H1 (cell line): ENCODE measurements at regions not wholly inside any gene's neighbourhood (a gene's known extent, or its start where the extent isn't known, plus 50 kb on each side); places are given as distances from the start of the nearest gene placed in this dataset.

Experiments
- CTCF ChIA-PET: fragments of 300-600 bp; sonication (Branson Sonifier 250); formaldehyde crosslinking; loops from one replicate; lab custom pipeline; 2021; ENCODE audit not compliant: partially characterized antibody; lab: Charles Lee
- POLR2A ChIA-PET: fragments of 300-600 bp; sonication (Branson Sonifier 250); formaldehyde crosslinking; loops from one replicate; lab custom pipeline; 2021; ENCODE audit warnings: inconsistent platforms; ENCODE audit not compliant: partially characterized antibody; lab: Charles Lee
- DNase-seq, 2 experiments: peaks; one replicate each; pipeline versions ENCODE4 v3.0.0 to v3.0.0-alpha.2; 2010 to 2022; ENCODE audit warnings: low spot score in 2 of 2, low read depth in 1 of 2, mixed read lengths in 1 of 2
- FAIRE-seq: peaks from 2 replicates; lab custom pipeline; 2011; peaks lifted over from hg19 to GRCh38; lab: Jason Lieb, UNC
- H2AFZ ChIP-seq: 2 replicates; pipeline ENCODE4 v1.8.1; 2012; ENCODE audit warnings: low read length, inconsistent platforms
- H2AK5ac ChIP-seq: 2 replicates; pipeline ENCODE4 v1.6.1; 2013; ENCODE audit warnings: low read depth, low read length
- H2BK120ac ChIP-seq: replicated peaks from 2 replicates; pipeline ENCODE3; 2013; ENCODE audit warnings: low read depth, low read length, inconsistent platforms
- H2BK12ac ChIP-seq: 2 replicates; pipeline ENCODE4 v1.6.1; 2013; ENCODE audit warnings: low read depth, low read length
- H2BK15ac ChIP-seq: 2 replicates; pipeline ENCODE4 v1.6.1; 2013; ENCODE audit warnings: low read length
- H2BK20ac ChIP-seq: 2 replicates; pipeline ENCODE4 v1.6.1; 2013; ENCODE audit warnings: low read length
- H2BK5ac ChIP-seq: 2 replicates; pipeline ENCODE4 v1.6.1; 2013; ENCODE audit warnings: low read depth, low read length
- H3K14ac ChIP-seq: 2 replicates; pipeline ENCODE4 v1.6.1; 2013; ENCODE audit warnings: inconsistent platforms; ENCODE audit not compliant: insufficient read length
- H3K18ac ChIP-seq: 2 replicates; pipeline ENCODE4 v1.6.1; 2013; ENCODE audit warnings: low read length; ENCODE audit errors: extremely low read depth
- H3K23ac ChIP-seq: 2 replicates; pipeline ENCODE4 v1.6.1; 2013; ENCODE audit warnings: inconsistent platforms; ENCODE audit not compliant: insufficient read length
- H3K23me2 ChIP-seq: 2 replicates; pipeline ENCODE4 v1.6.1; 2013; ENCODE audit warnings: low read depth, low read length
- H3K27ac ChIP-seq: 2 replicates; pipeline ENCODE4 v1.6.1; 2011; ENCODE audit warnings: low read depth, low read length, inconsistent platforms
- H3K27me3 ChIP-seq, 4 experiments: replicated peaks in 1 of 4; 1 replicate in 1 of 4; 2 replicates in 3 of 4; pipeline versions ENCODE4 v1.6.1 to v1.8.1; 2011 to 2013; ENCODE audit warnings: low read length in 3 of 4, mild to moderate bottlenecking in 3 of 4, inconsistent platforms in 2 of 4, mixed read lengths in 2 of 4, moderate library complexity in 1 of 4; ENCODE audit not compliant: control insufficient read depth in 3 of 4, insufficient read depth in 3 of 4; ENCODE audit errors: extremely low read depth in 1 of 4
- H3K36me3 ChIP-seq, 4 experiments: 2 replicates each; pipeline versions ENCODE4 v1.6.1 to v1.8.1; 2011 to 2013; ENCODE audit warnings: mild to moderate bottlenecking in 4 of 4, low read length in 3 of 4, moderate library complexity in 2 of 4, control low read depth in 1 of 4, inconsistent platforms in 1 of 4; ENCODE audit not compliant: insufficient read depth in 4 of 4, control insufficient read depth in 2 of 4
- H3K4ac ChIP-seq: replicated peaks from 2 replicates; pipeline ENCODE3; 2013; ENCODE audit warnings: low read length, low read depth, mixed read lengths, inconsistent platforms; ENCODE audit not compliant: insufficient read length
- H3K4me1 ChIP-seq, 4 experiments: replicated peaks in 1 of 4; 1 replicate in 1 of 4; 2 replicates in 3 of 4; pipeline versions ENCODE4 v1.6.1 to v1.8.1; 2011 to 2013; ENCODE audit warnings: low read length in 3 of 4, inconsistent platforms in 2 of 4, mixed read lengths in 1 of 4; ENCODE audit not compliant: insufficient read depth in 4 of 4, control insufficient read depth in 3 of 4
- H3K4me2 ChIP-seq, 2 experiments: 2 replicates each; pipeline versions ENCODE4 v1.6.1 to v1.8.1; 2011 to 2013; ENCODE audit warnings: low read depth in 2 of 2, low read length in 2 of 2, control low read depth in 1 of 2, inconsistent platforms in 1 of 2, mild to moderate bottlenecking in 1 of 2; ENCODE audit not compliant: insufficient read depth in 1 of 2
- H3K4me3 ChIP-seq, 4 experiments: fragments of 200-600, 300-600 bp in 1 of 4; sonication (generic), shearing (Covaris generic), sonication (Bioruptor Twin) in 1 of 4; 2 replicates each; pipeline versions ENCODE4 v1.5.1 to v1.8.1; 2011 to 2016; ENCODE audit warnings: low read length in 4 of 4, low read depth in 3 of 4, control low read depth in 2 of 4, inconsistent platforms in 2 of 4, mild to moderate bottlenecking in 2 of 4, mixed read lengths in 1 of 4, moderate library complexity in 1 of 4; ENCODE audit not compliant: insufficient read depth in 2 of 4; ENCODE audit errors: extremely low read depth in 1 of 4
- H3K56ac ChIP-seq: replicated peaks from 2 replicates; pipeline ENCODE3; 2013; ENCODE audit warnings: low read depth, mild to moderate bottlenecking, mixed read lengths, low read length, inconsistent platforms; ENCODE audit not compliant: insufficient read length
- H3K79me1 ChIP-seq: 2 replicates; pipeline ENCODE4 v1.6.1; 2013; ENCODE audit warnings: low read depth, low read length, control low read depth
- H3K79me2 ChIP-seq, 2 experiments: 2 replicates each; pipeline versions ENCODE4 v1.6.1 to v1.8.1; 2012 to 2013; ENCODE audit warnings: low read length in 2 of 2, mild to moderate bottlenecking in 2 of 2, inconsistent platforms in 1 of 2; ENCODE audit not compliant: insufficient read depth in 2 of 2, control insufficient read depth in 1 of 2
- H3K9ac ChIP-seq, 4 experiments: replicated peaks in 1 of 4; 1 replicate in 1 of 4; 2 replicates in 3 of 4; pipeline versions ENCODE4 v1.6.1 to v1.8.1; 2011 to 2013; ENCODE audit warnings: low read depth in 3 of 4, low read length in 3 of 4, control low read depth in 2 of 4, mild to moderate bottlenecking in 2 of 4, moderate library complexity in 2 of 4, inconsistent platforms in 1 of 4; ENCODE audit errors: extremely low read depth in 1 of 4
- H3K9me3 ChIP-seq, 2 experiments: 2 replicates each; pipeline versions ENCODE4 v1.6.1 to v1.8.1; 2012 to 2013; ENCODE audit warnings: mild to moderate bottlenecking in 2 of 2, moderate library complexity in 2 of 2, control low read depth in 1 of 2, inconsistent platforms in 1 of 2, low read depth in 1 of 2, low read length in 1 of 2, mixed read lengths in 1 of 2; ENCODE audit not compliant: insufficient read depth in 2 of 2
- H4K20me1 ChIP-seq, 2 experiments: replicated peaks in 1 of 2; 2 replicates each; pipeline versions ENCODE3 to v1.8.1; 2011 to 2013; ENCODE audit warnings: inconsistent platforms in 2 of 2, low read length in 2 of 2, mild to moderate bottlenecking in 1 of 2; ENCODE audit not compliant: insufficient read depth in 2 of 2, control insufficient read depth in 1 of 2
- H4K5ac ChIP-seq: 2 replicates; pipeline ENCODE4 v1.6.1; 2013; ENCODE audit warnings: low read length, low read depth, mixed read lengths, inconsistent platforms; ENCODE audit not compliant: insufficient read length
- H4K8ac ChIP-seq: 2 replicates; pipeline ENCODE4 v1.8.0; 2013; ENCODE audit warnings: mild to moderate bottlenecking, moderate library complexity, low read length, inconsistent platforms; ENCODE audit not compliant: insufficient read depth; ENCODE audit errors: extremely low read depth
- H4K91ac ChIP-seq: replicated peaks from 2 replicates; pipeline ENCODE3; 2013; ENCODE audit warnings: low read length, mixed read lengths, inconsistent platforms; ENCODE audit not compliant: insufficient read length
- ATF3 ChIP-seq: IDR thresholded peaks from 2 replicates; pipeline ENCODE4 v1.6.1; 2011; ENCODE audit warnings: low read depth, mild to moderate bottlenecking, low read length; ENCODE audit not compliant: insufficient read depth
- GABPA ChIP-seq: IDR thresholded peaks from 2 replicates; pipeline ENCODE4 v1.6.1; 2011; ENCODE audit warnings: mild to moderate bottlenecking, low read length, moderate library complexity, borderline replicate concordance; ENCODE audit not compliant: insufficient read depth
- HDAC2 ChIP-seq, 2 experiments: fragments of 300-600 bp in 1 of 2; sonication (generic) in 1 of 2; IDR thresholded peaks; 2 replicates each; pipeline ENCODE4 v1.6.1; 2011 to 2012; ENCODE audit warnings: low read depth in 2 of 2, low read length in 2 of 2, mild to moderate bottlenecking in 2 of 2, moderate library complexity in 2 of 2, borderline replicate concordance in 1 of 2, inconsistent platforms in 1 of 2
- NANOG ChIP-seq: IDR thresholded peaks from 2 replicates; pipeline ENCODE4 v1.6.1; 2011; ENCODE audit warnings: low read length, low read depth, mild to moderate bottlenecking, inconsistent platforms; ENCODE audit not compliant: insufficient read depth, poor library complexity, severe bottlenecking
- POLR2AphosphoS5 ChIP-seq: IDR thresholded peaks from 2 replicates; pipeline ENCODE4 v1.6.1; 2011; ENCODE audit warnings: low read depth, low read length
- RAD21 ChIP-seq, 2 experiments: IDR thresholded peaks in 1 of 2; conservative IDR thresholded peaks in 1 of 2; 2 replicates each; pipeline ENCODE4 v1.6.1; 2011; ENCODE audit warnings: low read depth in 2 of 2, low read length in 2 of 2, improper control_type of control experiment in 1 of 2, inconsistent platforms in 1 of 2, mild to moderate bottlenecking in 1 of 2, moderate library complexity in 1 of 2
- RBBP5 ChIP-seq: IDR thresholded peaks from 2 replicates; pipeline ENCODE4 v1.7.1; 2012; ENCODE audit warnings: low read depth, mild to moderate bottlenecking, inconsistent platforms, low read length, moderate library complexity, borderline replicate concordance
- SIRT6 ChIP-seq: IDR thresholded peaks from one replicate; pipeline ENCODE4 v1.7.1; 2012; ENCODE audit warnings: low read length, inconsistent platforms
- SRF ChIP-seq: IDR thresholded peaks from 2 replicates; pipeline ENCODE4 v1.6.1; 2011; ENCODE audit warnings: mild to moderate bottlenecking, low read depth, low read length, moderate library complexity
- SUZ12 ChIP-seq: fragments of 200-600 bp; sonication (generic); IDR thresholded peaks from 2 replicates; pipeline ENCODE4 v1.6.1; 2012; ENCODE audit warnings: mild to moderate bottlenecking, inconsistent platforms, low read length, moderate library complexity, mixed read lengths
- TAF1 ChIP-seq: IDR thresholded peaks from 2 replicates; pipeline ENCODE4 v1.6.1; 2011; ENCODE audit warnings: mild to moderate bottlenecking, low read depth, low read length
- TCF12 ChIP-seq: IDR thresholded peaks from 2 replicates; pipeline ENCODE4 v1.6.1; 2011; ENCODE audit warnings: low read depth, mild to moderate bottlenecking, low read length
- USF2 ChIP-seq: IDR thresholded peaks from 2 replicates; pipeline ENCODE4 v1.6.1; 2011; ENCODE audit warnings: low read length, improper control_type of control experiment
- WGBS, 2 experiments: shearing (Covaris generic) in 1 of 2; methylation state at CpG; one replicate each; pipeline versions ENCODE4 v1.1.6 to v1.1.7; 2013 to 2015; ENCODE audit warnings: low lambda C conversion rate in 2 of 2, mixed read lengths in 2 of 2, inconsistent platforms in 1 of 2, low coverage in 1 of 2, missing lambda C conversion rate in 1 of 2; ENCODE audit not compliant: insufficient replicate concordance in 2 of 2, insufficient coverage in 1 of 2, insufficient read length in 1 of 2; ENCODE audit errors: extremely low coverage in 1 of 2, missing lambda C conversion rate in 1 of 2; 5-methylcytosine and 5-hydroxymethylcytosine counted together

- FAIRE-seq (no peak), DNase-seq (no peak)
- H3K23ac ChIP-seq, result no peak overlapping the region
- no peak overlapping the region for H3K14ac ChIP-seq
- H3K79me2 ChIP-seq, result no peaks in the 10 kb centered on the region
- H4K8ac ChIP-seq, result no peak overlapping the region
- no peak overlapping the region for H2BK20ac ChIP-seq
- H3K56ac ChIP-seq, result no peak overlapping the region
- ChIA-PET POLR2A (no interaction called here), CTCF (no interaction called here)
- H2BK120ac ChIP-seq, result no peak overlapping the region
- H2AFZ ChIP-seq, result no peak overlapping the region
- H3K4me2 ChIP-seq, result no peak overlapping the region
- H3K79me1 ChIP-seq, result no peaks in the 10 kb centered on the region
- H3K4me3 ChIP-seq, result no peak overlapping the region
- H3K4ac ChIP-seq, result no peak overlapping the region
- no peaks in the 10 kb centered on the region for H3K23me2 ChIP-seq
- H3K36me3 ChIP-seq, result no peaks in the 10 kb centered on the region
- no peaks in the 10 kb centered on the region for H4K20me1 ChIP-seq
- no peak overlapping the region for H3K18ac ChIP-seq
- no peak overlapping the region for H3K9ac ChIP-seq
- TF ChIP-seq SRF (no peak), TAF1 (no peak), GABPA (no peak), RAD21 (IDR thresholded peaks at IDR 0.05 in 1 of 2, conservative IDR thresholded peaks at IDR 0.05 in 1 of 2; ENCODE audit: low read depth in 2 of 2, low read length in 2 of 2) (no peak), TCF12 (no peak), SUZ12 (no peak), USF2 (no peak), ATF3 (no peak), SIRT6 (no peak), NANOG (no peak), POLR2AphosphoS5 (no peak), HDAC2 (IDR thresholded peaks at IDR 0.05; ENCODE audit: borderline replicate concordance in 1 of 2, low read depth in 2 of 2, low read length in 2 of 2) (no peak), RBBP5 (no peak)
- no peak overlapping the region for H3K27ac ChIP-seq
- 91% methylated on average over 5 of the region's 5 CpGs; no CpG with 5 or more reads in 1 of the 2 experiments for whole genome bisulfite sequencing, 2 experiments
- H2BK5ac ChIP-seq, result no peak overlapping the region
- no peak overlapping the region for H4K5ac ChIP-seq
- no peak overlapping the region for H2BK12ac ChIP-seq
- H2AK5ac ChIP-seq, result no peak overlapping the region
- H2BK15ac ChIP-seq, result no peak overlapping the region
- H4K91ac ChIP-seq, result no peak overlapping the region
- H3K27me3 ChIP-seq, result no peaks in the 10 kb centered on the region
- no peaks in the 10 kb centered on the region for H3K9me3 ChIP-seq
- no peaks in the 10 kb centered on the region for H3K4me1 ChIP-seq
Measured at GRCh38 chr11:97000481-97000880, 610.7 kb downstream of the JRKL start.
